ENCODE measurements at regions not wholly inside any gene's neighbourhood (a gene's known extent, or its start where the extent isn't known, plus 50 kb on each side); places are given as distances from the start of the nearest gene placed in this dataset.

- intact Hi-C loops (cut with micrococcal nuclease; ENCODE audit: unreplicated experiment): no loop called here
- CTCF ChIA-PET (ENCODE audit: unreplicated experiment): no interaction called here
- no peak for DNase-seq (ENCODE audit: low spot score)
- H2AFZ ChIP-seq (ENCODE audit: low read length): no peak overlapping the region
- H3K4me1 ChIP-seq (ENCODE audit: insufficient read depth, low read length, poor library complexity, severe bottlenecking): no peaks in the 10 kb centered on the region
- no peaks in the 10 kb centered on the region for H4K20me1 ChIP-seq (ENCODE audit: insufficient read depth, low read length)
- BruUV-seq (replicated peaks): no TSS peak
- no peaks in the 10 kb centered on the region for H3K79me2 ChIP-seq (ENCODE audit: insufficient read depth, low read depth, low read length)
- no peaks in the 10 kb centered on the region; the same call in 1 of the 2 replicates for H3K9me3 ChIP-seq (ENCODE audit: low read length)
- no peaks in the 10 kb centered on the region for H3K36me3 ChIP-seq (ENCODE audit: insufficient read depth, low read length)
- no peak overlapping the region for H3K4me3 ChIP-seq (ENCODE audit: low read depth, low read length, poor library complexity, severe bottlenecking)
- TF ChIP-seq CTCF (conservative IDR thresholded peaks at IDR 0.05; ENCODE audit: low read length) (no peak), EZH2phosphoT487 (IDR thresholded peaks at IDR 0.05; ENCODE audit: borderline replicate concordance, low read depth, low read length) (no peak)
- no peaks in the 10 kb centered on the region for H3K9me2 ChIP-seq (ENCODE audit: insufficient read depth, low read length)
- H3K27ac ChIP-seq (ENCODE audit: low read depth, low read length, poor library complexity, severe bottlenecking): no peak overlapping the region
- POLR2A ChIA-PET: no interaction called here
- no peak overlapping the region for H3K4me2 ChIP-seq (ENCODE audit: low read length)
Measured at GRCh38 chr12:102629262-102629888, 149.0 kb upstream of the IGF1 start.

- BruUV-seq (replicated peaks): no TSS peak
- Histone ChIP-seq H3K9me3 (ENCODE audit: low read length) (no peaks in the 10 kb centered on the region; the same call in 1 of the 2 replicates), H3K4me2 (ENCODE audit: low read length) (no peak overlapping the region), H4K20me1 (ENCODE audit: insufficient read depth, low read length) (no peaks in the 10 kb centered on the region), H3K79me2 (ENCODE audit: insufficient read depth, low read depth, low read length) (no peaks in the 10 kb centered on the region), H3K9me2 (ENCODE audit: insufficient read depth, low read length) (no peaks in the 10 kb centered on the region), H2AFZ (ENCODE audit: low read length) (no peak overlapping the region), H3K4me1 (ENCODE audit: insufficient read depth, low read length, poor library complexity, severe bottlenecking) (no peaks in the 10 kb centered on the region), H3K36me3 (ENCODE audit: insufficient read depth, low read length) (no peaks in the 10 kb centered on the region), H3K27ac (ENCODE audit: low read depth, low read length, poor library complexity, severe bottlenecking) (no peak overlapping the region), H3K4me3 (ENCODE audit: low read depth, low read length, poor library complexity, severe bottlenecking) (no peak overlapping the region)
- POLR2A ChIA-PET: no interaction called here
- CTCF ChIA-PET (ENCODE audit: unreplicated experiment): no interaction called here
- TF ChIP-seq EZH2phosphoT487 (IDR thresholded peaks at IDR 0.05; ENCODE audit: borderline replicate concordance, low read depth, low read length): no peak
- no peak for TF ChIP-seq CTCF (conservative IDR thresholded peaks at IDR 0.05; ENCODE audit: low read length)
- intact Hi-C loops (cut with micrococcal nuclease; ENCODE audit: unreplicated experiment): no loop called here
- no peak for DNase-seq (ENCODE audit: low spot score)
Measured at GRCh38 chr12:102625819-102626218, 145.5 kb upstream of the IGF1 start.

- Histone ChIP-seq H3K4me3 (ENCODE audit: low read depth, low read length, poor library complexity, severe bottlenecking) (no peak overlapping the region), H3K9me2 (ENCODE audit: insufficient read depth, low read length) (no peaks in the 10 kb centered on the region), H3K4me2 (ENCODE audit: low read length) (no peak overlapping the region), H3K27ac (ENCODE audit: low read depth, low read length, poor library complexity, severe bottlenecking) (no peak overlapping the region), H3K9me3 (ENCODE audit: low read length) (no peaks in the 10 kb centered on the region; the same call in 1 of the 2 replicates), H3K36me3 (ENCODE audit: insufficient read depth, low read length) (no peaks in the 10 kb centered on the region), H4K20me1 (ENCODE audit: insufficient read depth, low read length) (no peaks in the 10 kb centered on the region), H3K79me2 (ENCODE audit: insufficient read depth, low read depth, low read length) (no peaks in the 10 kb centered on the region), H2AFZ (ENCODE audit: low read length) (no peak overlapping the region), H3K4me1 (ENCODE audit: insufficient read depth, low read length, poor library complexity, severe bottlenecking) (no peaks in the 10 kb centered on the region)
- CTCF ChIA-PET (ENCODE audit: unreplicated experiment): no interaction called here
- no peak for DNase-seq (ENCODE audit: low spot score)
- BruUV-seq (replicated peaks): no TSS peak
- intact Hi-C loops (cut with micrococcal nuclease; ENCODE audit: unreplicated experiment): no loop called here
- POLR2A ChIA-PET: interaction anchor here (0.7 to 1.2 kb wide), 4 partner anchors 10 to 1441 kb away, joined by 3 to 5 read pairs (median 4); no protein-coding TSS in a partner anchor
- TF ChIP-seq EZH2phosphoT487 (IDR thresholded peaks at IDR 0.05; ENCODE audit: borderline replicate concordance, low read depth, low read length) (no peak), CTCF (conservative IDR thresholded peaks at IDR 0.05; ENCODE audit: low read length) (no peak)
Measured at GRCh38 chr12:102622618-102623017, 142.3 kb upstream of the IGF1 start.

All from OCI-LY7 (cell line).